ENCODE measurements at regions not wholly inside any gene's neighbourhood (a gene's known extent, or its start where the extent isn't known, plus 50 kb on each side); places are given as distances from the start of the nearest gene placed in this dataset.

DNA sequence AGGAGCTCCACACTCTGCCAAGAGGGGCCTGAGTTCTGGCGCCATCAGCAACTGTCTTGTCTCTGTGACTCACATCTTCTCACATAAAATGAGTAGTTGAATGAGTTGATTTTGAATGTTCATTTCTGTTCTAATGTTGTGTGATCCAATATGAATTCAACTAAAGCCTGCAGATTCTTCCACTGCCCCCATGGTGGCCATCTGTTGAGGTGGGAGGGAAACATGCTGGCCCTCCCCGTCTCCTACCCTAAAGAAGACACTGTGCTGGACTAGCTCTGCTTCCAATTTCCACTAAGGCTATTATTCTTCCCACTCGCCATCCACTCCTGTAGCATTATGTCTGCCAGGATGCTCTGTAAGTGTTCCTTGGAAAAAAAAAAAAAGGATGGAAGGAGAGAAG lies 555.6 kb upstream of the LARGE1 start:
- TF ChIP-seq, protein P1, sequence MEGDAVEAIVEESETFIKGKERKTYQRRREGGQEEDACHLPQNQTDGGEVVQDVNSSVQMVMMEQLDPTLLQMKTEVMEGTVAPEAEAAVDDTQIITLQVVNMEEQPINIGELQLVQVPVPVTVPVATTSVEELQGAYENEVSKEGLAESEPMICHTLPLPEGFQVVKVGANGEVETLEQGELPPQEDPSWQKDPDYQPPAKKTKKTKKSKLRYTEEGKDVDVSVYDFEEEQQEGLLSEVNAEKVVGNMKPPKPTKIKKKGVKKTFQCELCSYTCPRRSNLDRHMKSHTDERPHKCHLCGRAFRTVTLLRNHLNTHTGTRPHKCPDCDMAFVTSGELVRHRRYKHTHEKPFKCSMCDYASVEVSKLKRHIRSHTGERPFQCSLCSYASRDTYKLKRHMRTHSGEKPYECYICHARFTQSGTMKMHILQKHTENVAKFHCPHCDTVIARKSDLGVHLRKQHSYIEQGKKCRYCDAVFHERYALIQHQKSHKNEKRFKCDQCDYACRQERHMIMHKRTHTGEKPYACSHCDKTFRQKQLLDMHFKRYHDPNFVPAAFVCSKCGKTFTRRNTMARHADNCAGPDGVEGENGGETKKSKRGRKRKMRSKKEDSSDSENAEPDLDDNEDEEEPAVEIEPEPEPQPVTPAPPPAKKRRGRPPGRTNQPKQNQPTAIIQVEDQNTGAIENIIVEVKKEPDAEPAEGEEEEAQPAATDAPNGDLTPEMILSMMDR (IDR thresholded peaks at IDR 0.05) = no peak
- TF ChIP-seq POLR2A (IDR thresholded peaks at IDR 0.05) = no peak
- TF ChIP-seq POLR2AphosphoS5 (IDR thresholded peaks at IDR 0.05) = no peak
- no peak for TF ChIP-seq EP300 (IDR thresholded peaks at IDR 0.05)
